ENCODE measurements at regions not wholly inside any gene's neighbourhood (a gene's known extent, or its start where the extent isn't known, plus 50 kb on each side); places are given as distances from the start of the nearest gene placed in this dataset.

GRCh38 chr10:14383266-14383665 lies 52.5 kb upstream of the FRMD4A start (continued):
- no peak for TF ChIP-seq TSHZ1 (CRISPR knock-in tag; IDR thresholded peaks at IDR 0.05)

- BruUV-seq (replicated peaks) = no TSS peak
- Histone ChIP-seq H3K36me3 (ENCODE audit: control insufficient read depth, insufficient read depth, low read length) (no peaks in the 10 kb centered on the region), H3K27ac (ENCODE audit: extremely low read depth, low read depth, low read length) (no peak overlapping the region), H3K9me1 (ENCODE audit: control insufficient read depth, insufficient read depth, low read length) (no peaks in the 10 kb centered on the region), H4K20me1 (replicated peaks; ENCODE audit: control insufficient read depth, insufficient read depth, low read length) (no peaks in the 10 kb centered on the region), H3K4me1 (replicated peaks in 1 of 2; ENCODE audit: control insufficient read depth in 2 of 2, insufficient read depth in 2 of 2, low read length in 2 of 2) (no peaks in the 10 kb centered on the region), H3K4me2 (ENCODE audit: insufficient read depth, low read length) (no peak overlapping the region), H3K9me3 (replicated peaks; ENCODE audit: control insufficient read depth, insufficient read depth, low read depth, low read length) (no peaks in the 10 kb centered on the region), H3K9ac (ENCODE audit: insufficient read depth in 1 of 2, low read depth in 2 of 2, low read length in 2 of 2) (no peak overlapping the region), H3K27me3 (ENCODE audit: control insufficient read depth in 2 of 2, insufficient read depth in 2 of 2, low read length in 2 of 2) (no peaks in the 10 kb centered on the region; a peak in 1 of 5 replicates), H3K4me3 (no peak overlapping the region), H2AFZ (ENCODE audit: low read depth, low read length) (no peak overlapping the region), H3K79me2 (ENCODE audit: control insufficient read depth, insufficient read depth, low read length) (no peaks in the 10 kb centered on the region)
- intact Hi-C loops (cut with micrococcal nuclease) (no loop called here), in situ Hi-C loops (cut with MboI) (no loop called here)
- POLR2A ChIA-PET = interaction anchor here (0.7 to 0.9 kb wide), 2 partner anchors 9 to 16 kb away, joined by 3 read pairs; no protein-coding TSS in a partner anchor
- CTCF ChIA-PET (ENCODE audit: low intra/inter-chr PET ratio) = no interaction called here
- TF ChIP-seq CCAR2 (IDR thresholded peaks at IDR 0.05; ENCODE audit: low read depth, low read length) (no peak), PHF8 (IDR thresholded peaks at IDR 0.05; ENCODE audit: borderline replicate concordance, low read length) (no peak), SMARCB1 (IDR thresholded peaks at IDR 0.05; ENCODE audit: insufficient read length, low read depth) (no peak), ZBTB2 (IDR thresholded peaks at IDR 0.05) (no peak), ZBTB12 (CRISPR knock-in tag; IDR thresholded peaks at IDR 0.05) (no peak), POLR2B (IDR thresholded peaks at IDR 0.05; ENCODE audit: low read depth, partially characterized antibody) (no peak), RBM34 (IDR thresholded peaks at IDR 0.05; ENCODE audit: borderline replicate concordance, insufficient read depth, low read length) (no peak), EHMT2 (IDR thresholded peaks at IDR 0.05) (no peak), FOXA3 (CRISPR knock-in tag; conservative IDR thresholded peaks at IDR 0.05 in 1 of 2, IDR thresholded peaks at IDR 0.05 in 1 of 2) (no peak), OTX1 (CRISPR knock-in tag; IDR thresholded peaks at IDR 0.05) (no peak), ZC3H8 (IDR thresholded peaks at IDR 0.05) (no peak), ZNF561 (CRISPR knock-in tag; conservative IDR thresholded peaks at IDR 0.05) (no peak), NFIC (IDR thresholded peaks at IDR 0.05) (no peak), ASH1L (IDR thresholded peaks at IDR 0.05; ENCODE audit: borderline replicate concordance, low read depth, partially characterized antibody) (no peak), GATA2 (CRISPR knock-in tag; IDR thresholded peaks at IDR 0.05) (no peak), EP300 (IDR thresholded peaks at IDR 0.05; ENCODE audit: low read length) (no peak)
- 0% methylated on average over 2 of the region's 2 CpGs for WGBS (ENCODE audit: insufficient coverage, low coverage, missing lambda C conversion rate)
- no peak for FAIRE-seq
- ATAC-seq = no peak
- no peak for DNase-seq (ENCODE audit: extremely low read depth in 1 of 4, low spot score in 3 of 4)
Observed at GRCh38 chr10:14382531-14382930, 51.8 kb upstream of the FRMD4A start.

Data from K562 (cell line).